ENCODE measurements at regions not wholly inside any gene's neighbourhood (a gene's known extent, or its start where the extent isn't known, plus 50 kb on each side); places are given as distances from the start of the nearest gene placed in this dataset.
A peak's percentile ranks its signal among the peaks of the same experiment; 100 is the strongest.
"Not testable (repeated sequence)": the region's sequence is repeated elsewhere in the genome, so short reads cannot be mapped to it uniquely, and the experiment has no call there.

GRCh38 chr12:74171478-74171909, 366.1 kb upstream of the ATXN7L3B start:
- DNase-seq, result no peak

- not testable (repeated sequence) for DNase-seq
These were observed 362.7 kb upstream of the ATXN7L3B start for GRCh38 chr12:74174961-74175360.

GRCh38 chr12:74185360-74185759, 352.3 kb upstream of the ATXN7L3B start:
- DNase-seq, result no peak

- DNase-seq, result no peak
These were observed 344.4 kb upstream of the ATXN7L3B start for GRCh38 chr12:74193191-74193590.

GRCh38 chr12:74204236-74204635, 333.4 kb upstream of the ATXN7L3B start:
- DNase-seq, result no peak

- DNase-seq, result no peak
These were observed 309.6 kb upstream of the ATXN7L3B start for GRCh38 chr12:74227846-74228545.

GRCh38 chr12:74229671-74230070, 308.0 kb upstream of the ATXN7L3B start:
- no peak for DNase-seq

GRCh38 chr12:74235342-74235741, 302.3 kb upstream of the ATXN7L3B start:
- no peak for DNase-seq

- no peak for DNase-seq
These were observed 296.3 kb upstream of the ATXN7L3B start for GRCh38 chr12:74241341-74241740.

GRCh38 chr12:74242088-74242487, 295.5 kb upstream of the ATXN7L3B start:
- no peak for DNase-seq

- no peak for DNase-seq
These were observed 292.2 kb upstream of the ATXN7L3B start for GRCh38 chr12:74245458-74245857.

GRCh38 chr12:74250891-74251290, 286.7 kb upstream of the ATXN7L3B start:
- no peak for DNase-seq

- not testable (repeated sequence) for DNase-seq
These were observed 283.8 kb upstream of the ATXN7L3B start for GRCh38 chr12:74253826-74254225.

- DNase-seq, result no peak
These were observed 282.9 kb upstream of the ATXN7L3B start for GRCh38 chr12:74254784-74255183.

GRCh38 chr12:74259199-74259598, 278.4 kb upstream of the ATXN7L3B start:
- peak; percentile 46 for DNase-seq

GRCh38 chr12:74264692-74265091, 272.9 kb upstream of the ATXN7L3B start:
- no peak for DNase-seq

GRCh38 chr12:74269355-74269754, 268.3 kb upstream of the ATXN7L3B start:
- not testable (repeated sequence) for DNase-seq

GRCh38 chr12:74280156-74280655, 257.4 kb upstream of the ATXN7L3B start:
- no peak for DNase-seq

- not testable (repeated sequence) for DNase-seq
These were observed 256.0 kb upstream of the ATXN7L3B start for GRCh38 chr12:74281401-74282180.

- no peak for DNase-seq
These were observed 254.0 kb upstream of the ATXN7L3B start for GRCh38 chr12:74283646-74284045.

- no peak for DNase-seq
These were observed 251.9 kb upstream of the ATXN7L3B start for GRCh38 chr12:74285773-74286172.

- DNase-seq, result no peak
These were observed 251.4 kb upstream of the ATXN7L3B start for GRCh38 chr12:74286254-74286653.

GRCh38 chr12:74292351-74293194, 245.1 kb upstream of the ATXN7L3B start:
- DNase-seq, result no peak
